HFF-Myc (cell line): ENCODE measurements at regions not wholly inside any gene's neighbourhood (a gene's known extent, or its start where the extent isn't known, plus 50 kb on each side); places are given as distances from the start of the nearest gene placed in this dataset.

Experiments
- DNase-seq: peaks from one replicate; pipeline ENCODE4 v3.0.0-alpha.2; 2011; ENCODE audit warnings: low read depth; ENCODE audit errors: extremely low read depth
- H3K4me3 ChIP-seq: replicated peaks from 2 replicates; pipeline ENCODE4 v1.5.1; 2011; ENCODE audit warnings: low read depth, mild to moderate bottlenecking, control low read depth, low read length
- TF ChIP-seq, protein P1 (sequence below): IDR thresholded peaks from 2 replicates; pipeline ENCODE4 v1.5.1; 2012; ENCODE audit warnings: mild to moderate bottlenecking, low read depth, low read length, control low read depth; ENCODE audit errors: missing control alignments

DNA sequence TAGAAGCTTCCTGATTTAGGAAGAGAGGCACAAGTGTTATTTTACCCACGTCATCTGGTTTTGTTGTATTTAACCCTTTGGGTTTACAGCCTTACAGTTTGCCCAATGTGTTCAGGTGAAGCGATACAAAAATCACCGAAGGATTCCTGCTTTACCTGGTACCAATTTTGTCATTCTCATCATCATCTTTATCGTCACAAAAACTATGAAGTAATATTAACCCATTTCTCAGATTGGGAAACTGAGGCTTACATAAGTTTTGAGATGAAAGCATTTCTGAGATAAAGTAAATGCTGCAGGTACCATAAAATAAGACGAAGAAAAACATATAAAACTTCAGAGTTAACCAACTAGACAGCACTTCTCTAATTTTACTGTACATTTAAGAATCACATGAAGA lies 370.6 kb upstream of the OR4E1 start:
- DNase-seq = no peak
- H3K4me3 ChIP-seq = no peak overlapping the region
- TF ChIP-seq, protein P1, sequence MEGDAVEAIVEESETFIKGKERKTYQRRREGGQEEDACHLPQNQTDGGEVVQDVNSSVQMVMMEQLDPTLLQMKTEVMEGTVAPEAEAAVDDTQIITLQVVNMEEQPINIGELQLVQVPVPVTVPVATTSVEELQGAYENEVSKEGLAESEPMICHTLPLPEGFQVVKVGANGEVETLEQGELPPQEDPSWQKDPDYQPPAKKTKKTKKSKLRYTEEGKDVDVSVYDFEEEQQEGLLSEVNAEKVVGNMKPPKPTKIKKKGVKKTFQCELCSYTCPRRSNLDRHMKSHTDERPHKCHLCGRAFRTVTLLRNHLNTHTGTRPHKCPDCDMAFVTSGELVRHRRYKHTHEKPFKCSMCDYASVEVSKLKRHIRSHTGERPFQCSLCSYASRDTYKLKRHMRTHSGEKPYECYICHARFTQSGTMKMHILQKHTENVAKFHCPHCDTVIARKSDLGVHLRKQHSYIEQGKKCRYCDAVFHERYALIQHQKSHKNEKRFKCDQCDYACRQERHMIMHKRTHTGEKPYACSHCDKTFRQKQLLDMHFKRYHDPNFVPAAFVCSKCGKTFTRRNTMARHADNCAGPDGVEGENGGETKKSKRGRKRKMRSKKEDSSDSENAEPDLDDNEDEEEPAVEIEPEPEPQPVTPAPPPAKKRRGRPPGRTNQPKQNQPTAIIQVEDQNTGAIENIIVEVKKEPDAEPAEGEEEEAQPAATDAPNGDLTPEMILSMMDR = no peak

DNA sequence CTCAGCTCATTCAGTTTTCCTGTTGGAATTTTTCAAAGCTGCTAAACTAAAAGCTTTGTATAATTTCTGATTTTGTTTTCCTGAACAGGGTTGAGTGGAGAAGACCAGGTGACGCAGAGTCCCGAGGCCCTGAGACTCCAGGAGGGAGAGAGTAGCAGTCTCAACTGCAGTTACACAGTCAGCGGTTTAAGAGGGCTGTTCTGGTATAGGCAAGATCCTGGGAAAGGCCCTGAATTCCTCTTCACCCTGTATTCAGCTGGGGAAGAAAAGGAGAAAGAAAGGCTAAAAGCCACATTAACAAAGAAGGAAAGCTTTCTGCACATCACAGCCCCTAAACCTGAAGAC lies 367.1 kb upstream of the OR4E1 start:
- DNase-seq = no peak
- TF ChIP-seq, protein P1 = no peak

DNA sequence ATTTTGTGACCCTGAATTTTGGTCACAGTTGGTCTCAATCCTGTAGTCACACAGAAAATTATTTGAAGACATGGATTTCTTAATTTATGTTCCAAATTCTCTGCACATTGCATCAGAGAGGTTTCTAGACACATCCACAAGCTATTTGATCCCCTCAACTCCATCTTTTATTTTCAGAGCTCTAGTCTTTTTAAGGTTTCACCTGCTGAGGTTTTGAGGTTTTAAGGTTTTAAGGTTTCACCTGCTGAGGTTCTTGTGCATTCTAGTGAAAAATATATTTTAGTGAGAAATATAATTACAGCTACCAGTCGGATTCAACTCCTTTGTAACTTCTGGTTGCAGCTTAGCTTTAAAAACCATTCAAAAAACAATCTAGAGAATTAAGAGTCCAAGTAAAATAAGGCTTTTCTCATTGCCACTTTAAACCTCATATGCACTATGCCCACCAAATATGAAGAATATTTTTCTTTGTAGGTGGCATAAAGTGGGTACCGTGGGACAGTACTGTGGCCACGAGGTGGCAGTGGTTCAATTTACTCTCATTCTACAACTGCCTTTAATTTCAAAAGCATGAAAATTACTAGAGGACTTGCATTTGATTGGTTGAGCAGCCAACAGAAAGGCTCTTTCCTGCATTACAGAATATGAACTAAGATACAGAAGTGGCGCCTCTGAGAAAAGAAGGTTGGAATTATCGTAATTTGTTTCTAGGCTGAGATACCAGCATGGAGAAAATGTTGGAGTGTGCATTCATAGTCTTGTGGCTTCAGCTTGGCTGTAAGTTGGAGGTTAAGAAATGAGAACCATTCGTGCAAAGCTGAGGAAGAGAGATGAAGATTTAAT lies 366.5 kb upstream of the OR4E1 start:
- no peak overlapping the region for H3K4me3 ChIP-seq
- TF ChIP-seq, protein P1 = peak; percentile 30
- no peak for DNase-seq

More for the DNA sequence above, 367.1 kb upstream of the OR4E1 start:
- H3K4me3 ChIP-seq = no peak overlapping the region

DNA sequence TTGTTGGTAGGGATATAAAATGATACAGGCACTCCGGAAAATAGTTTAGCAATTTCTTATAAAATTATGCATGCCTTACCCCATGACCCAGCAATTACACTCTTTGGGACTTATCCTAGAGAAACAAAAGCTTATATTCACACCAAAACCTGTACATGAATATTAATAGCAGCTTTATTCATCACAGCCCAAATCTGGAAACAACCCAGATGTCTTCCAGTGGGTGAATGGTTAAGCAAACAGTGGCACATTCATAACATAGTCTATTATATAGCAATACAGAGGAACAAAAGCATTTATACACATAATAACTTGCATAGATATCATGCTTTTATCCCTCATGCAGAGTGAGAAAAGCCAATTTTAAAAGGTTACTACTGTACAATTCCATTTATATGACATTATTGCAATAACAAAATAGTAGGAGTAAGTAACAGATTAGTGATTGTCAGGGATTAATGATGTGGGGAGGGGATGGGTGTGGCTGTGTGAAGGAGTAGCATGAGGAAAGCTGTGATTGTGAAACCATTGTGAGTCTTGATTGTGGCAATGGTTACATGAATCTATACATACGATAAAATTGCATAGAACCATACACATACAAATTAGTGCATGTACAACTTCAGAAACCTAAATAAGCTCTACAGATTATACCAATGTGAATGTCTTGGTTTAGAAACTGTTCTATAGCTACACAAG lies 363.1 kb upstream of the OR4E1 start:
- no peak overlapping the region for H3K4me3 ChIP-seq
- no peak for DNase-seq
- TF ChIP-seq, protein P1 = no peak

DNA sequence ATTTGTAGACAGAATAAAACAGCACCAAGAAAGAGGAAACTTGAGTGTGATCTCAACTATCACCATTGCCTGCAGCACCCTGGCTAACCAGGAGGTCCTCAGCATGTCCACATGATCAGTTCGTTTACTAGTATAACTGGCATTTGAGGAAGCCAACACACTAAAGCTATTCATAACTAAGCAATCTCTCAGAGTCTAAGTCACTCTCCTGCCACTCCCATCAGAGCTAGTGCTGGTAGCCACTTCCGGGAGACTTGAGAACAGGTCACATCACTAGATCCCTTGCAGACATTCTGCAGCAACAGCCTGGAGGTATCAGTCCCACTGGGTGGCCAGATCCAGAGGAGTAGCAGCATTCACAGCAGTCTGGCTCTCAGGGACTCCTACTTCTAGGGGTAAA lies 352.9 kb upstream of the OR4E1 start:
- TF ChIP-seq, protein P1 = no peak
- H3K4me3 ChIP-seq = no peak overlapping the region
- DNase-seq = no peak

DNA sequence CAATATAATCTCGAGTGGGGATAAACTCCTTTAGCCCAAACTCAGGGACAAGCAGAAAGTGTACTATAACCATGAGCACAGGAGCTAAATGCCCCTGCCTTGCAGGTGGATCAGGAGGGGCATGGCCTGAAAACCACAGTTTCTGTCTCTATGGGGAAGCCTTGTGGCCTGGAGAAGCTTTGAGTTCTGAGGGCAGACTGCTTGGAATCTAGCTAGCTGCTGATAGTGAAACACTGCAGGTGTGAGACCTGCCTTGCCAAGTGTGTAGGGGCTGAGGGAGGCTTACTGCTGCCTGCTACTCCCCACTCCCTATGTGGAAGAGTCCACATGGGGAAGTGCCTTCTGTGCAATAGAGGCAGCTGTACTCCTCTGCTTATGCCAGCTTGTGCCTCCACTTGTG lies 352.3 kb upstream of the OR4E1 start:
- DNase-seq = no peak
- TF ChIP-seq, protein P1 = no peak
- no peak overlapping the region for H3K4me3 ChIP-seq
